DND-41 (cell line): ENCODE measurements at regions not wholly inside any gene's neighbourhood (a gene's known extent, or its start where the extent isn't known, plus 50 kb on each side); places are given as distances from the start of the nearest gene placed in this dataset.

Experiments
- ATAC-seq: fragments of 200-7000 bp; cut with Tn5 transposase; 3 replicates; pipeline ENCODE4 v1.9.1; 2021; ENCODE audit warnings: low read depth; ENCODE audit not compliant: insufficient read depth
- DNase-seq: peaks from one replicate; pipeline ENCODE4 v3.0.0-alpha.2; 2020
- H2AFZ ChIP-seq: 2 replicates; pipeline ENCODE4 v1.6.0; 2012; ENCODE audit warnings: low read depth, low read length
- H3K27ac ChIP-seq: 2 replicates; pipeline ENCODE4 v1.5.1; 2012; ENCODE audit warnings: low read length, inconsistent platforms
- H3K27me3 ChIP-seq: fragments of 200-600 bp; sonication (generic); 2 replicates; pipeline ENCODE4 v1.6.0; 2012; ENCODE audit warnings: low read length, mild to moderate bottlenecking, inconsistent platforms; ENCODE audit not compliant: insufficient read depth, poor library complexity
- H3K36me3 ChIP-seq: 2 replicates; pipeline ENCODE4 v1.5.1; 2012; ENCODE audit warnings: low read length, inconsistent platforms; ENCODE audit not compliant: insufficient read depth
- H3K4me1 ChIP-seq: 2 replicates; pipeline ENCODE4 v1.5.1; 2012; ENCODE audit warnings: mild to moderate bottlenecking, low read length; ENCODE audit not compliant: insufficient read depth
- H3K4me2 ChIP-seq: 2 replicates; pipeline ENCODE4 v1.6.0; 2012; ENCODE audit warnings: mild to moderate bottlenecking, moderate library complexity, low read length, inconsistent platforms; ENCODE audit not compliant: insufficient read depth
- H3K4me3 ChIP-seq, 2 experiments: fragments of 200-600 bp in 1 of 2; shearing (Covaris generic) in 1 of 2; 2 replicates each; pipeline ENCODE4 v1.5.1; 2012 to 2016; ENCODE audit warnings: inconsistent platforms in 2 of 2, low read length in 2 of 2, mild to moderate bottlenecking in 2 of 2, low read depth in 1 of 2, moderate library complexity in 1 of 2
- H3K79me2 ChIP-seq: 2 replicates; pipeline ENCODE4 v1.6.0; 2012; ENCODE audit warnings: low read length, inconsistent platforms; ENCODE audit not compliant: insufficient read depth
- H3K9ac ChIP-seq: 2 replicates; pipeline ENCODE4 v1.6.0; 2012; ENCODE audit warnings: low read depth, mild to moderate bottlenecking, inconsistent platforms, low read length, moderate library complexity
- H3K9me3 ChIP-seq: 2 replicates; pipeline ENCODE4 v1.5.1; 2012; ENCODE audit warnings: low read length, moderate library complexity, mild to moderate bottlenecking, inconsistent platforms; ENCODE audit not compliant: insufficient read depth, severe bottlenecking
- H4K20me1 ChIP-seq: 2 replicates; pipeline ENCODE4 v1.6.0; 2012; ENCODE audit warnings: low read length; ENCODE audit not compliant: insufficient read depth
- EZH2 ChIP-seq: IDR thresholded peaks from 3 replicates; pipeline ENCODE4 v1.6.1; 2012; ENCODE audit warnings: borderline replicate concordance, low read depth, mild to moderate bottlenecking, moderate library complexity, low read length, inconsistent platforms; ENCODE audit not compliant: severe bottlenecking
- TF ChIP-seq, protein P1 (sequence below): IDR thresholded peaks from 2 replicates; pipeline ENCODE4 v1.5.1; 2012; ENCODE audit warnings: borderline replicate concordance, low read length, moderate library complexity, mild to moderate bottlenecking; ENCODE audit not compliant: poor library complexity, severe bottlenecking; ENCODE audit errors: extremely low read depth

DNA sequence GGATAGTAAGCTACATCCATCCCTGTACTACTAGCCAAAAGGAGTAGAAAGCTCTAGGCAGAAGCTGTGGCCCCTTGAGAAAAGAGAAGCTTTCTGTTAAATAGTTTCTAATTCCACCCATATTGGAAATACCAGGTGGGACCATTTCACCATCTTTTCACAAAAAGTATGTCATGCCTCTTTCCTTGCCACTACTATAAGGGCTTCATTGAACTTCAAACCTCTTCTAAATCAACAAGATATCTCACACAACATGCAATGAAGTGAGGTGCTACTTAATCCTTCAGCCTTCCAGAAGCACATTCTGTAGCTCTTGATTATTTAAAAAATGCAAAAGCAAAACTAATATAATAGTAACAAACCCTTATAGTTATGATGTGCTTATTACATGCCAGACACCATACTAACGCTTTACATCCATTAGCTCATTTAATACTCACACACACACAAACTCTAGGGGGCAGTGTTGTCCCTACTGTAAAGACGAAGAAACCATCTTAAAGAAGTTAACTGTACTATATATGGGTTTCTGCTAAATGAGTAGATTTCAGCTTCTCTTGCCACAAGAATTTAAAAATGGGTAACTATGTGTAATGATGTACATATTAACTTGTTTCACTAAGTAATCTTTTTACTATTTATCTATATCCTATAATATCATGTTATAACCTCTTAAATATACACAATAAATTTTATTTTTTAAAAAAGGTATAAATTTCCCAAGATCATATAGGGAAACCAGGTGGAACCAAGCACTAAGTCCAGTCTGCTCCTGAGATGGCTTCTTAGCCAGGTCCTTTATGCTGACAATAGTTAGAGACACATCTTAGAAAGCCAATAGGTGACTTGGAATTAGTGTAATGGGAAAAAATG is 124.4 kb downstream of the RPS29 start:
- TF ChIP-seq, protein P1, sequence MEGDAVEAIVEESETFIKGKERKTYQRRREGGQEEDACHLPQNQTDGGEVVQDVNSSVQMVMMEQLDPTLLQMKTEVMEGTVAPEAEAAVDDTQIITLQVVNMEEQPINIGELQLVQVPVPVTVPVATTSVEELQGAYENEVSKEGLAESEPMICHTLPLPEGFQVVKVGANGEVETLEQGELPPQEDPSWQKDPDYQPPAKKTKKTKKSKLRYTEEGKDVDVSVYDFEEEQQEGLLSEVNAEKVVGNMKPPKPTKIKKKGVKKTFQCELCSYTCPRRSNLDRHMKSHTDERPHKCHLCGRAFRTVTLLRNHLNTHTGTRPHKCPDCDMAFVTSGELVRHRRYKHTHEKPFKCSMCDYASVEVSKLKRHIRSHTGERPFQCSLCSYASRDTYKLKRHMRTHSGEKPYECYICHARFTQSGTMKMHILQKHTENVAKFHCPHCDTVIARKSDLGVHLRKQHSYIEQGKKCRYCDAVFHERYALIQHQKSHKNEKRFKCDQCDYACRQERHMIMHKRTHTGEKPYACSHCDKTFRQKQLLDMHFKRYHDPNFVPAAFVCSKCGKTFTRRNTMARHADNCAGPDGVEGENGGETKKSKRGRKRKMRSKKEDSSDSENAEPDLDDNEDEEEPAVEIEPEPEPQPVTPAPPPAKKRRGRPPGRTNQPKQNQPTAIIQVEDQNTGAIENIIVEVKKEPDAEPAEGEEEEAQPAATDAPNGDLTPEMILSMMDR, result peak; percentile 86
- no peak for TF ChIP-seq EZH2
- H3K4me2 ChIP-seq, result no peak overlapping the region
- DNase-seq (peak; percentile 66), ATAC-seq (peak; percentile 97)
- peaks cover 2% of the 10 kb centered on the region for H3K27me3 ChIP-seq
- H3K27ac ChIP-seq, result no peak overlapping the region
- H2AFZ ChIP-seq, result no peak overlapping the region
- no peaks in the 10 kb centered on the region for H3K9me3 ChIP-seq
- H3K36me3 ChIP-seq, result no peaks in the 10 kb centered on the region
- H3K9ac ChIP-seq, result no peak overlapping the region
- no peaks in the 10 kb centered on the region for H4K20me1 ChIP-seq
- no peaks in the 10 kb centered on the region for H3K4me1 ChIP-seq
- H3K79me2 ChIP-seq, result no peaks in the 10 kb centered on the region
- H3K4me3 ChIP-seq, result no peak overlapping the region

DNA sequence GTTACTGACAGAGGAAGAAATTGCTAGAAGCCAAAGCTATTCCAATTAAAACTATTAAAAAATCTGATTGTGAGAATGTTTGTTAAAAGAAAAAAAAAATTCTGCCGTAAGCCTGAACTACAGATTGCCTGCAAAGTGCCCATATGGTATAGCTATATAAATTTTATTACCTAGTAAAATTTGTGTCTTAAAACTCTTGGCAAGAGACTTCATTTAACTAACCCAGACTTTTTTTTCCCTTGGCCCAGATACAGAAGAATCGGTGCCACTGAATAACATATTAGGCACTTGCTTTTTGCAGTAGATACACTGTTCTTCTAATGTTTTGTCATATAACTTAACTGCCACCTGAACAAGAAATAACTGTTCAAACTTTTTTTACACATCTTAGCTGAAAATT is 125.5 kb downstream of the RPS29 start:
- H3K4me2 ChIP-seq, result no peak overlapping the region
- H4K20me1 ChIP-seq, result no peaks in the 10 kb centered on the region
- H3K4me1 ChIP-seq, result no peaks in the 10 kb centered on the region
- TF ChIP-seq EZH2, result no peak
- TF ChIP-seq, protein P1, result no peak
- no peaks in the 10 kb centered on the region for H3K79me2 ChIP-seq
- H3K27ac ChIP-seq, result no peak overlapping the region
- H3K9me3 ChIP-seq, result no peaks in the 10 kb centered on the region
- H3K4me3 ChIP-seq, result no peak overlapping the region
- no peak for DNase-seq
- H2AFZ ChIP-seq, result no peak overlapping the region
- ATAC-seq, result no peak
- H3K9ac ChIP-seq, result no peak overlapping the region
- no peaks in the 10 kb centered on the region for H3K36me3 ChIP-seq
- H3K27me3 ChIP-seq, result peaks cover 5% of the 10 kb centered on the region

DNA sequence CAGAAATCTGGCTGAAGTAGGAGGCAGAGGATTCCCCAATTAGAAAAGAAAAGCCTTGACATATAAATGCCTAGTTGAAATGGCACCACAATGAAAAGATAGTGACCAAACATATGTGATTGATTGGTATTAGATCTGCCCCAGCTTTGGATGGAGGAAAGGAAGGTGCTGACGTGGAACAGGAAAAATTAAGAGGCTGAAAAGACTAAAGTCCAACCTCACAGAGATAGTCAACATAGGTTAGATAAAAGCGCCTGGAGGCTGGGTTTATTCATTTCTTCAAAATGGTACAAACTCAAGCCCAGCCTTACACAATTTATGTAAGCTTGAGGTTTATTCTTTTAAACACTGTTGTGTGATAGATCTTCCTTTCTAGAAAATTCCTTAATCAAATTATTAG is 129.6 kb downstream of the RPS29 start:
- Histone ChIP-seq H3K36me3 (no peaks in the 10 kb centered on the region), H3K79me2 (no peaks in the 10 kb centered on the region), H3K27ac (no peak overlapping the region), H3K9ac (no peak overlapping the region), H4K20me1 (no peaks in the 10 kb centered on the region), H2AFZ (no peak overlapping the region), H3K4me1 (no peaks in the 10 kb centered on the region), H3K4me2 (no peak overlapping the region), H3K4me3 (no peak overlapping the region), H3K27me3 (peaks cover 5% of the 10 kb centered on the region), H3K9me3 (no peaks in the 10 kb centered on the region)
- no peak for ATAC-seq
- TF ChIP-seq EZH2, result no peak
- TF ChIP-seq, protein P1, result no peak
- no peak for DNase-seq
